Right lobe of liver (tissue), 6 donors: ENCODE measurements at regions not wholly inside any gene's neighbourhood (a gene's known extent, or its start where the extent isn't known, plus 50 kb on each side); places are given as distances from the start of the nearest gene placed in this dataset.
"Not testable (repeated sequence)": the region's sequence is repeated elsewhere in the genome, so short reads cannot be mapped to it uniquely, and the experiment has no call there.

ENCODE experiments used
- ATAC-seq, 4 donors: fragments of 200-7000 bp; cut with Tn5 transposase; one replicate each; pipeline ENCODE4 v1.9.1; 2020; ENCODE audit warnings: mild to moderate bottlenecking in 4 of 4, moderate library complexity in 4 of 4
- DNase-seq, 3 donors: peaks; one replicate each; pipeline ENCODE4 v3.0.0-alpha.2; 2020
- H3K27ac ChIP-seq, 3 donors: fragments of 200-600 bp; one replicate each; pipeline ENCODE4 v1.8.0; 2022
- H3K27me3 ChIP-seq, 2 donors: fragments of 200-600 bp; one replicate each; pipeline ENCODE4 v1.8.0; 2022
- H3K36me3 ChIP-seq, 4 donors: fragments of 200-600 bp; sonication (generic) in 1 of 4; one replicate each; pipeline versions ENCODE4 v1.5.1 to v1.8.0; 2017 to 2022; ENCODE audit warnings: control low read depth in 1 of 4
- H3K4me1 ChIP-seq, 4 donors: fragments of 200-600 bp; sonication (generic) in 1 of 4; one replicate each; pipeline versions ENCODE4 v1.5.1 to v1.8.0; 2017 to 2022; ENCODE audit warnings: control low read depth in 1 of 4
- H3K4me3 ChIP-seq, 3 donors: fragments of 200-600 bp; one replicate each; pipeline ENCODE4 v1.8.0; 2022
- H3K9me3 ChIP-seq, 4 donors: fragments of 200-600 bp; sonication (generic) in 1 of 4; one replicate each; pipeline versions ENCODE4 v1.5.1 to v1.8.0; 2017 to 2022; ENCODE audit warnings: control low read depth in 1 of 4
- CTCF ChIP-seq, 4 donors: fragments of 200-600 bp in 3 of 4; fragments of 450-650 bp in 1 of 4; IDR thresholded peaks; one replicate each; pipeline versions ENCODE4 v1.5.1 to v1.8.0; 2016 to 2022; ENCODE audit warnings: antibody characterized with exemption in 4 of 4, mild to moderate bottlenecking in 2 of 4
- POLR2A ChIP-seq: fragments of 450-650 bp; IDR thresholded peaks from one replicate; pipeline ENCODE4 v1.6.1; 2017; ENCODE audit warnings: antibody characterized with exemption, mild to moderate bottlenecking
- WGBS: methylation state at CpG from one replicate; pipeline ENCODE4 v1.1.6; 2018; ENCODE audit warnings: low coverage, low lambda C conversion rate; ENCODE audit not compliant: insufficient coverage; ENCODE audit errors: missing lambda C conversion rate; 5-methylcytosine and 5-hydroxymethylcytosine counted together
- intact Hi-C, 2 donors: fragments of 100-400 bp; cut with DNase I; formaldehyde crosslinking; loops; one replicate each; pipeline versions ENCODE4 v1.11.2 to v1.14.1; 2022
- donor health status: DM: no; HTN: yes; CAD: no.
- donor health status: DM: no; HTN: no; CAD: no.
- donor health status: DM: no; HTN: no; CAD: no.
- donor health status: DM: no; HTN: yes; CAD: no.
- donor health status: DM: no; HTN: yes; CAD: no.

DNA sequence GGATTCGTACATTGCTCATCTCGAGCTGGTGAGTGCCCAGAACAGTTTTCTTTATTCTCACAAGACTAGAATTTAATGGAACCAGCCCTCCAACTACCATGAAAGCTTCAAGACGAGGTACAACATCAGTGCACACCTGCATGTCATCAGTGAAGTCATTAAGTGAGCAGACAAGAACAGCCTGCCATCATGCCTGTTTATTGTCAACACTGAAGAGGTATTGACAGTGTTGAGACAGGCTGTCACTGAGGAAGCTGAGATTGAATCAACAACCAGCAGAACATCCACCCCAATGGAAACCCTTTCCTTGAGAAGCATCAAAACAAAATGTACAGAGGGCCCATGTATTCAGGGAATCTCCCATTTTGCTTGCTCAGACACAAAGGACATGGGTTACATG is 148.0 kb upstream of the TCF4 start:
- DNase-seq (no peak), ATAC-seq (no peak)
- no peak overlapping the region for H3K4me3 ChIP-seq
- no peak overlapping the region for H3K27ac ChIP-seq
- TF ChIP-seq CTCF (IDR thresholded peaks at IDR 0.05) = no peak
- no peak for TF ChIP-seq POLR2A
- H3K27me3 ChIP-seq = no peaks in the 10 kb centered on the region
- H3K36me3 ChIP-seq = no peaks in the 10 kb centered on the region
- H3K9me3 ChIP-seq = no peaks in the 10 kb centered on the region
- H3K4me1 ChIP-seq = no peaks in the 10 kb centered on the region
- WGBS = 58% methylated on average over 3 of the region's 3 CpGs
- intact Hi-C loops = no loop called here

DNA sequence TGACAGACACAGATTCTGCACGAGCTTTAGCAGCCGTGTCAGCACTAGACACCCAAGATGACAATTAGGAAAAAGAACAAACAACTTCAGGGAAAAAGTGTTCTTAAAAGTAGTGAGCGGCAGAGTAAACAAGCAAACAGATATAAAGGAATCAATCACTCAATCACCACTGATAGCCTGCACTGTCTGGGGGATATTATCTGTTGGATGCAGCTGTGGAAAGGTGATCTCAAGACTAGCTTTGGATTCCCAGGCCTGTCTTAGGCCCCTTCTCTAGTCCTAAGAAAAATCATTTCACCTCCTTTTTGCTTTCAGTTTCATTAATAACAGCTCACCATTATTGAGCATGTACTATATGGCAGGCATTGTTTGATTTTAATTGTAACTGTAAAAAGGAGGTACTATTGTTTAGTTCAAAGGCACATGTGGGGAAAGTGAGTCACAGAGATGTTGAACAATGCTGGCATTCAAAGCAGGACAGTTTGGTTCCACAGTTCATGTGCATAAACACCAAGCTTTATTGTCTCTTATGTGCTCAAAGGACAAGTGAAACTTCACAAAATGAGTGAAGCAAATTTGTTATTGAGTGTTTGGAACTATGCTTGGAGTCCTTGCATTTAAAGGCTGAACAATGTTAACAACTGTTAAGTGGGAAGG is 147.3 kb upstream of the TCF4 start:
- TF ChIP-seq CTCF (IDR thresholded peaks at IDR 0.05) = no peak
- TF ChIP-seq POLR2A = no peak
- Histone ChIP-seq H3K36me3 (no peaks in the 10 kb centered on the region), H3K9me3 (no peaks in the 10 kb centered on the region), H3K27ac (no peak overlapping the region), H3K27me3 (no peaks in the 10 kb centered on the region), H3K4me1 (no peaks in the 10 kb centered on the region), H3K4me3 (no peak overlapping the region)
- 60% methylated on average over 3 of the region's 3 CpGs for WGBS
- DNase-seq (no peak), ATAC-seq (no peak)
- intact Hi-C loops = no loop called here

DNA sequence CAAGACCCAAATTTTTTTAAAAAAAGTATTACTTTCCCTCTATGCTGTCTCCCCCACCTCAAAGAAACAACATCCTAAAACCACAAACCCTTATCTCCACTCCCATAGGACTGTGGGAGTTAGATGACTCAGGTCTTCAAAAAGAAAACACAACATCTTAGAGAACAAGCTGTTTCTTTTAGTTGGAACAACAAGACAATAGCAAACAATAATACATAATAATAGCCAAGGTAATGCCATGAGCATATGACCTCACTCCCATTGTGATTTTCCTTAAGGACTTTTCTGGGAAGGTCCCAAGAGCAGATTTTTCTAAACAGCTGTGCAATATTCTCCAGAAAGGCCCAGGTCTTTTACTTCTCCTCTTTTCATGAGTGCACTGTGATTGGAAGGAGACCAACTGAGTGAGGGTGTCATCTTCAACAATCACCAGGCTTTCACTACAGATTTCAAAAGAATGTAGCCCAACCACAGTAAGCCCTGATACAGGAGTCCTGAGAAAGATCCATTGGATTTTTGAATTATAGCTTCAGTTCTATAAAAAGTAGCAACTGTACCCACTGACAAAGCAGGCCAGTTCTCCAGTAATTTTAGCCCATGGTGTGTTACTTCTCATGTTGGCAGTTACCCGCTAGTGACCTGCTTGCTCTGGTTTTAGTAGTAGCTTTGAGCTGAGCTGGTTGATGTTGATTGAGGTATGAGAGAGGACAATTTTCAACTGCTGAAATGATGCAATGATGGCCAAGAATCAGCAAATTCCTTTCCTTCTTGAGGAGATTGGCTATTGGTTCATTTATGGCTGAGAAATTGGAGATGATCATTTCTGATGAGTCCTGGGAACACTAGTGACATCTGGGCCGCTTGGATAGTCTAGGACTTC is 144.5 kb upstream of the TCF4 start:
- DNase-seq (no peak), ATAC-seq (no peak)
- intact Hi-C loops = no loop called here
- no CpG with 5 or more reads among the region's 2 CpGs for WGBS
- Histone ChIP-seq H3K27ac (no peak overlapping the region), H3K4me1 (no peaks in the 10 kb centered on the region), H3K4me3 (no peak overlapping the region), H3K9me3 (no peaks in the 10 kb centered on the region), H3K27me3 (no peaks in the 10 kb centered on the region), H3K36me3 (no peaks in the 10 kb centered on the region)
- TF ChIP-seq CTCF (IDR thresholded peaks at IDR 0.05) = no peak
- no peak for TF ChIP-seq POLR2A

GRCh38 chr18:55731594-55732042 is 143.6 kb upstream of the TCF4 start:
- WGBS = 46% methylated on average over 4 of the region's 4 CpGs
- Histone ChIP-seq H3K36me3 (no peaks in the 10 kb centered on the region), H3K9me3 (no peaks in the 10 kb centered on the region), H3K27ac (no peak overlapping the region), H3K4me1 (no peaks in the 10 kb centered on the region), H3K27me3 (no peaks in the 10 kb centered on the region), H3K4me3 (no peak overlapping the region)
- no peak for TF ChIP-seq CTCF (IDR thresholded peaks at IDR 0.05)
- TF ChIP-seq POLR2A = no peak
- no peak for DNase-seq
- intact Hi-C loops = no loop called here
- no peak for ATAC-seq

DNA sequence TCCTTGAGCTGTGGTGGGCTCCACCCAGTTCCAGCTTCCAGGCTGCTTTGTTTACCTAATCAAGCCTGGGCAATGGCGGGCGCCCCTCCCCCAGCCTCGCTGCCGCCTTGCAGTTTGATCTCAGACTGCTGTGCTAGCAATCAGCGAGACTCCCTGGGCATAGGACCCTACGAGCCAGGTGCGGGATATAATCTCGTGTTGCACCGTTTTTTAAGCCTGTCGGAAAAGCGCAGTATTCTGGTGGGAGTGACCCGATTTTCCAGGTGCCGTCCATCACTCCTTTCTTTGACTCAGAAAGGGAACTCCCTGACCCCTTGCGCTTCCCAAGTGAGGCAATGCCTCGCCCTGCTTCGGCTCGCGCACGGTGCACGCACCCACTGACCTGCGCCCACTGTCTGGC is 133.0 kb upstream of the TCF4 start:
- H3K9me3 ChIP-seq, H3K4me1 ChIP-seq, H3K4me3 ChIP-seq, H3K27ac ChIP-seq, ATAC-seq, H3K27me3 ChIP-seq, intact Hi-C loops, H3K36me3 ChIP-seq, DNase-seq: not testable (repeated sequence)
- 88% methylated on average over 15 of the region's 21 CpGs for WGBS
